AG04449 (cell line): ENCODE measurements at regions not wholly inside any gene's neighbourhood (a gene's known extent, or its start where the extent isn't known, plus 50 kb on each side); places are given as distances from the start of the nearest gene placed in this dataset.

Source experiments
- CTCF ChIA-PET: fragments of 350-600 bp; formaldehyde crosslinking; extraction: SDS; loops from one replicate; lab custom pipeline; 2021; ENCODE audit warnings: antibody characterized with exemption; lab: Yijun Ruan, JAX
- POLR2A ChIA-PET: fragments of 400-600, 350-600 bp; formaldehyde crosslinking; extraction: SDS; loops from one replicate; lab custom pipeline; 2020; ENCODE audit warnings: antibody characterized with exemption, inconsistent platforms; lab: Yijun Ruan, JAX
- DNase-seq: peaks from one replicate; pipeline ENCODE4 v3.0.0-alpha.2; 2010; ENCODE audit warnings: low read depth, low spot score
- H3K4me3 ChIP-seq: 2 replicates; pipeline ENCODE4 v1.5.1; 2011; ENCODE audit warnings: low read depth, mild to moderate bottlenecking, control low read depth, low read length
- CTCF ChIP-seq: IDR thresholded peaks from one replicate; pipeline ENCODE4 v1.5.1; 2011; ENCODE audit warnings: mild to moderate bottlenecking, moderate library complexity, low read length, control low read depth, inconsistent platforms; ENCODE audit not compliant: insufficient read depth; ENCODE audit errors: missing control alignments

DNA sequence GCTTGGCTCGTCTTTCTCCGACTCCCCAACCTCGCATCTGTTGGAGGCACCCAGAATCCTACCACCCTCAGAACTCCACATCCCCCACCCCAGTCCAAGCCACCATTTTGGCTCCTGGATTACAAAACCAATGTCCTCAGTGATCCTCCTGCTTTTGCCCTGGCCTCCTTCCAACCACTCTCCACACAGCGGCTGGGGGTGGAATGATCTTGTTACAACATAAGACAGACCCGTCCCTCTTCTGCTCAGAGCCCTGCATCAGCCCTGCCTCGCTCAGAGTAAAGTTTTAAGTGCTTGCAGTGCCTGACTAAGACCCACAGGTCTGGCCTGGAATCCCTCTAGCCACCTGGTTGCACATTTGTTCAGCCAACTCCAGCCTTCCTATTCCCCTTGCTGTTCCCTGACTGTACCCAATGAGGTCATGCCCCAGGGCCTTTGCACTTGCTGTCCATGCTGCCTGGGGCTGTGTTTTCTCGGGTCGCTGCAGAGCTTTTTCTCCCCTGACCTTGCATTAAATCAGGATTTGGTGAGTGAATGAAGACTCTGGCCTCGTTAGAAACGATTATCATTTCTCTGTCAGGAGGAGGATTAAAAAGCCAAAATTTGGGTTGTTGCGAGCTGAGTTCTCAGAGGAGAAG is 67.3 kb downstream of the IGF2 start:
- TF ChIP-seq CTCF = no peak
- CTCF ChIA-PET = interaction anchor here (1.2 to 1.4 kb wide), 2 partner anchors 35 to 79 kb away, joined by 4 read pairs; no protein-coding TSS in a partner anchor
- DNase-seq = no peak
- no peak overlapping the region for H3K4me3 ChIP-seq
- POLR2A ChIA-PET = no interaction called here
